HEK293 (cell line): ENCODE measurements at regions not wholly inside any gene's neighbourhood (a gene's known extent, or its start where the extent isn't known, plus 50 kb on each side); places are given as distances from the start of the nearest gene placed in this dataset.

Source experiments
- CTCF ChIA-PET: fragments of 350-600 bp; formaldehyde crosslinking; extraction: SDS; loops from one replicate; lab custom pipeline; 2021; ENCODE audit warnings: antibody characterized with exemption; lab: Yijun Ruan, JAX
- POLR2A ChIA-PET: fragments of 300-600 bp; formaldehyde crosslinking; extraction: SDS; loops from one replicate; lab custom pipeline; 2020; ENCODE audit warnings: antibody characterized with exemption, inconsistent platforms; lab: Yijun Ruan, JAX
- H3K27ac ChIP-seq: fragments of 200-500 bp; sonication (Bioruptor generic); 2 replicates; pipeline ENCODE4 v1.5.1; 2014; ENCODE audit warnings: low read depth, low read length, control low read depth, inconsistent platforms; ENCODE audit errors: extremely low read depth
- H3K36me3 ChIP-seq, 2 experiments: fragments of 200-500 bp in 1 of 2; sonication (Bioruptor generic) in 1 of 2; 1 replicate in 1 of 2; 2 replicates in 1 of 2; pipeline ENCODE4 v1.5.1; 2014 to 2017; ENCODE audit warnings: inconsistent platforms in 2 of 2, low read length in 2 of 2; ENCODE audit not compliant: control insufficient read depth in 2 of 2, insufficient read depth in 1 of 2
- H3K4me1 ChIP-seq: fragments of 200-500 bp; sonication (Bioruptor generic); 2 replicates; pipeline ENCODE4 v1.5.1; 2014; ENCODE audit warnings: mild to moderate bottlenecking, low read length, inconsistent platforms; ENCODE audit not compliant: control insufficient read depth, insufficient read depth
- H3K4me3 ChIP-seq: 2 replicates; pipeline ENCODE4 v1.5.1; 2011; ENCODE audit warnings: low read depth, mild to moderate bottlenecking, control low read depth, low read length, moderate library complexity
- H3K9me3 ChIP-seq: fragments of 200-500 bp; sonication (Bioruptor generic); 2 replicates; pipeline ENCODE4 v1.5.1; 2014; ENCODE audit warnings: low read depth, low read length, inconsistent platforms; ENCODE audit not compliant: control insufficient read depth, insufficient read depth
- GLI4 ChIP-seq: fragments of 450-650 bp; formaldehyde crosslinking; IDR thresholded peaks from 2 replicates; pipeline ENCODE4 v1.5.1; 2016; ENCODE audit warnings: missing biosample characterization, missing genetic modification characterization
- KLF17 ChIP-seq: fragments of 450-650 bp; formaldehyde crosslinking; IDR thresholded peaks from 2 replicates; pipeline ENCODE4 v1.5.1; 2016; ENCODE audit warnings: missing biosample characterization, missing genetic modification characterization
- KLF9 ChIP-seq: fragments of 450-650 bp; formaldehyde crosslinking; IDR thresholded peaks from 2 replicates; pipeline ENCODE4 v1.5.1; 2016; ENCODE audit warnings: missing biosample characterization, missing genetic modification characterization, low read depth
- MZF1 ChIP-seq: fragments of 450-650 bp; formaldehyde crosslinking; IDR thresholded peaks from 2 replicates; pipeline ENCODE4 v1.5.1; 2017; ENCODE audit warnings: missing biosample characterization, missing genetic modification characterization, borderline replicate concordance
- OVOL3 ChIP-seq: fragments of 450-650 bp; formaldehyde crosslinking; IDR thresholded peaks from 2 replicates; pipeline ENCODE4 v1.5.1; 2016; ENCODE audit warnings: missing biosample characterization, missing genetic modification characterization
- PBX3 ChIP-seq: sonication (generic); formaldehyde crosslinking; IDR thresholded peaks from 2 replicates; pipeline ENCODE4 v1.8.1; 2022; ENCODE audit warnings: mild to moderate bottlenecking, moderate library complexity, missing genetic modification reagents
- REPIN1 ChIP-seq: fragments of 450-650 bp; formaldehyde crosslinking; IDR thresholded peaks from 2 replicates; pipeline ENCODE4 v1.5.1; 2017; ENCODE audit warnings: missing biosample characterization, missing genetic modification characterization, low read depth
- SCRT1 ChIP-seq: fragments of 450-650 bp; formaldehyde crosslinking; IDR thresholded peaks from 2 replicates; pipeline ENCODE4 v1.5.1; 2016; ENCODE audit warnings: missing biosample characterization, missing genetic modification characterization, borderline replicate concordance
- SP3 ChIP-seq: fragments of 450-650 bp; formaldehyde crosslinking; IDR thresholded peaks from 2 replicates; pipeline ENCODE4 v1.5.1; 2016; ENCODE audit warnings: missing biosample characterization, missing genetic modification characterization
- ZFP37 ChIP-seq: fragments of 450-650 bp; formaldehyde crosslinking; IDR thresholded peaks from 2 replicates; pipeline ENCODE4 v1.5.1; 2016; ENCODE audit warnings: missing biosample characterization, missing genetic modification characterization
- ZNF10 ChIP-seq: fragments of 450-650 bp; formaldehyde crosslinking; IDR thresholded peaks from 2 replicates; pipeline ENCODE4 v1.5.1; 2017; ENCODE audit warnings: missing biosample characterization, missing genetic modification characterization
- ZNF155 ChIP-seq: fragments of 450-650 bp; formaldehyde crosslinking; IDR thresholded peaks from 2 replicates; pipeline ENCODE4 v1.5.1; 2016; ENCODE audit warnings: missing biosample characterization, missing genetic modification characterization
- ZNF19 ChIP-seq: fragments of 450-650 bp; formaldehyde crosslinking; IDR thresholded peaks from 2 replicates; pipeline ENCODE4; 2016; ENCODE audit warnings: missing biosample characterization, missing genetic modification characterization, low read depth
- ZNF214 ChIP-seq: fragments of 450-650 bp; formaldehyde crosslinking; IDR thresholded peaks from 2 replicates; pipeline ENCODE4 v1.5.1; 2017; ENCODE audit warnings: missing biosample characterization, mild to moderate bottlenecking, missing genetic modification characterization, borderline replicate concordance
- ZNF37A ChIP-seq: fragments of 450-650 bp; IDR thresholded peaks from 2 replicates; pipeline ENCODE4 v1.5.1; 2018; ENCODE audit warnings: missing biosample characterization, missing genetic modification characterization
- ZNF394 ChIP-seq: fragments of 450-650 bp; formaldehyde crosslinking; IDR thresholded peaks from 2 replicates; pipeline ENCODE4 v1.5.1; 2016; ENCODE audit warnings: missing biosample characterization, missing genetic modification characterization, mild to moderate bottlenecking, moderate library complexity, borderline replicate concordance
- ZNF433 ChIP-seq: fragments of 450-650 bp; formaldehyde crosslinking; IDR thresholded peaks from 2 replicates; pipeline ENCODE4 v1.5.1; 2016; ENCODE audit warnings: missing biosample characterization, missing genetic modification characterization, low read depth
- ZNF571 ChIP-seq: fragments of 450-650 bp; formaldehyde crosslinking; IDR thresholded peaks from 2 replicates; pipeline ENCODE4 v1.5.0; 2017; ENCODE audit warnings: missing biosample characterization, missing genetic modification characterization
- ZNF624 ChIP-seq: fragments of 450-650 bp; formaldehyde crosslinking; IDR thresholded peaks from 2 replicates; pipeline ENCODE4 v1.5.1; 2017; ENCODE audit warnings: missing biosample characterization, missing genetic modification characterization
- ZNF692 ChIP-seq: fragments of 450-650 bp; formaldehyde crosslinking; IDR thresholded peaks from 2 replicates; pipeline ENCODE4 v1.5.1; 2016; ENCODE audit warnings: missing biosample characterization, missing genetic modification characterization
- ZNF76 ChIP-seq: fragments of 450-650 bp; formaldehyde crosslinking; IDR thresholded peaks from 2 replicates; pipeline ENCODE4; 2016; ENCODE audit warnings: low read depth, missing biosample characterization, missing genetic modification characterization, borderline replicate concordance
- ZNF843 ChIP-seq: fragments of 450-650 bp; formaldehyde crosslinking; IDR thresholded peaks from 2 replicates; pipeline ENCODE4 v1.5.1; 2016; ENCODE audit warnings: missing biosample characterization, missing genetic modification characterization
- ZSCAN16 ChIP-seq: fragments of 450-650 bp; formaldehyde crosslinking; IDR thresholded peaks from 2 replicates; pipeline ENCODE4 v1.5.1; 2016; ENCODE audit warnings: missing biosample characterization, missing genetic modification characterization
- TF ChIP-seq, protein P1 (sequence below): fragments of 450-650 bp; formaldehyde crosslinking; IDR thresholded peaks from 2 replicates; pipeline ENCODE4 v1.5.1; 2016; ENCODE audit warnings: missing biosample characterization, missing genetic modification characterization, low read depth

- TF ChIP-seq ZNF19, result no peak
- TF ChIP-seq SP3 (tag by site-specific recombination), result no peak
- no peak for TF ChIP-seq ZNF843 (tag by site-specific recombination)
- TF ChIP-seq KLF17 (tag by site-specific recombination), result no peak
- TF ChIP-seq, all 188 proteins: peak for 0
Observed at GRCh38 chr2:120988051-120988699, 252.5 kb downstream of the GLI2 start (continued).

DNA sequence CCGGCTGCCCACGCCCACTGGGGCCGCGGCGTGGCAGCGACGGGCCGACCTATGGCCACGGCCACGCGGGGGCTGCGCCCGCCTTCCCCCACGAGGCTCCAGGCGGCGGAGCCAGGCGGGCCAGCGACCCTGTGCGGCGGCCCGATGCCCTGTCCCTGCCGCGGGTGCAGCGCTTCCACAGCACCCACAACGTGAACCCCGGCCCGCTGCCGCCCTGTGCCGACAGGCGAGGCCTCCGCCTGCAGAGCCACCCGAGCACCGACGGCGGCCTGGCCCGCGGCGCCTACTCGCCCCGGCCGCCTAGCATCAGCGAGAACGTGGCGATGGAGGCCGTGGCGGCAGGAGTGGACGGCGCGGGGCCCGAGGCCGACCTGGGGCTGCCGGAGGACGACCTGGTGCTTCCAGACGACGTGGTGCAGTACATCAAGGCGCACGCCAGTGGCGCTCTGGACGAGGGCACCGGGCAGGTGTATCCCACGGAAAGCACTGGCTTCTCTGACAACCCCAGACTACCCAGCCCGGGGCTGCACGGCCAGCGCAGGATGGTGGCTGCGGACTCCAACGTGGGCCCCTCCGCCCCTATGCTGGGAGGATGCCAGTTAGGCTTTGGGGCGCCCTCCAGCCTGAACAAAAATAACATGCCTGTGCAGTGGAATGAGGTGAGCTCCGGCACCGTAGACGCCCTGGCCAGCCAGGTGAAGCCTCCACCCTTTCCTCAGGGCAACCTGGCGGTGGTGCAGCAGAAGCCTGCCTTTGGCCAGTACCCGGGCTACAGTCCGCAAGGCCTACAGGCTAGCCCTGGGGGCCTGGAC lies 253.2 kb downstream of the GLI2 start:
- ChIA-PET POLR2A (no interaction called here), CTCF (no interaction called here)
- Histone ChIP-seq H3K4me3 (no peak overlapping the region), H3K9me3 (no peaks in the 10 kb centered on the region), H3K4me1 (no peaks in the 10 kb centered on the region), H3K36me3 (peaks cover 0 to 65% of the 10 kb centered on the region in 2 experiments; a peak in 1 of 3 replicates), H3K27ac (no peak overlapping the region)
- no peak for TF ChIP-seq ZNF692
- TF ChIP-seq OVOL3 (tag by site-specific recombination), result no peak
- no peak for TF ChIP-seq KLF9
- no peak for TF ChIP-seq ZNF624 (tag by site-specific recombination)
- no peak for TF ChIP-seq ZNF214 (tag by site-specific recombination)
- TF ChIP-seq ZNF10 (tag by site-specific recombination), result no peak
- no peak for TF ChIP-seq ZNF155 (tag by site-specific recombination)
- TF ChIP-seq ZNF394 (tag by site-specific recombination), result no peak
- TF ChIP-seq, protein P1, sequence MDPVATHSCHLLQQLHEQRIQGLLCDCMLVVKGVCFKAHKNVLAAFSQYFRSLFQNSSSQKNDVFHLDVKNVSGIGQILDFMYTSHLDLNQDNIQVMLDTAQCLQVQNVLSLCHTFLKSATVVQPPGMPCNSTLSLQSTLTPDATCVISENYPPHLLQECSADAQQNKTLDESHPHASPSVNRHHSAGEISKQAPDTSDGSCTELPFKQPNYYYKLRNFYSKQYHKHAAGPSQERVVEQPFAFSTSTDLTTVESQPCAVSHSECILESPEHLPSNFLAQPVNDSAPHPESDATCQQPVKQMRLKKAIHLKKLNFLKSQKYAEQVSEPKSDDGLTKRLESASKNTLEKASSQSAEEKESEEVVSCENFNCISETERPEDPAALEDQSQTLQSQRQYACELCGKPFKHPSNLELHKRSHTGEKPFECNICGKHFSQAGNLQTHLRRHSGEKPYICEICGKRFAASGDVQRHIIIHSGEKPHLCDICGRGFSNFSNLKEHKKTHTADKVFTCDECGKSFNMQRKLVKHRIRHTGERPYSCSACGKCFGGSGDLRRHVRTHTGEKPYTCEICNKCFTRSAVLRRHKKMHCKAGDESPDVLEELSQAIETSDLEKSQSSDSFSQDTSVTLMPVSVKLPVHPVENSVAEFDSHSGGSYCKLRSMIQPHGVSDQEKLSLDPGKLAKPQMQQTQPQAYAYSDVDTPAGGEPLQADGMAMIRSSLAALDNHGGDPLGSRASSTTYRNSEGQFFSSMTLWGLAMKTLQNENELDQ, result no peak
- no peak for TF ChIP-seq MZF1
- TF ChIP-seq SCRT1 (tag by site-specific recombination), result no peak

DNA sequence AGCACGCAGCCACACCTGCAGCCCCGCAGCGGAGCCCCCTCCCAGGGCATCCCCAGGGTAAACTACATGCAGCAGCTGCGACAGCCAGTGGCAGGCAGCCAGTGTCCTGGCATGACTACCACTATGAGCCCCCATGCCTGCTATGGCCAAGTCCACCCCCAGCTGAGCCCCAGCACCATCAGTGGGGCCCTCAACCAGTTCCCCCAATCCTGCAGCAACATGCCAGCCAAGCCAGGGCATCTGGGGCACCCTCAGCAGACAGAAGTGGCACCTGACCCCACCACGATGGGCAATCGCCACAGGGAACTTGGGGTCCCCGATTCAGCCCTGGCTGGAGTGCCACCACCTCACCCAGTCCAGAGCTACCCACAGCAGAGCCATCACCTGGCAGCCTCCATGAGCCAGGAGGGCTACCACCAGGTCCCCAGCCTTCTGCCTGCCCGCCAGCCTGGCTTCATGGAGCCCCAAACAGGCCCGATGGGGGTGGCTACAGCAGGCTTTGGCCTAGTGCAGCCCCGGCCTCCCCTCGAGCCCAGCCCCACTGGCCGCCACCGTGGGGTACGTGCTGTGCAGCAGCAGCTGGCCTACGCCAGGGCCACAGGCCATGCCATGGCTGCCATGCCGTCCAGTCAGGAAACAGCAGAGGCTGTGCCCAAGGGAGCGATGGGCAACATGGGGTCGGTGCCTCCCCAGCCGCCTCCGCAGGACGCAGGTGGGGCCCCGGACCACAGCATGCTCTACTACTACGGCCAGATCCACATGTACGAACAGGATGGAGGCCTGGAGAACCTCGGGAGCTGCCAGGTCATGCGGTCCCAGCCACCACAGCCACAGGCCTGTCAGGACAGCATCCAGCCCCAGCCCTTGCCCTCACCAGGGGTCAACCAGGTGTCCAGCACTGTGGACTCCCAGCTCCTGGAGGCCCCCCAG lies 254.1 kb downstream of the GLI2 start:
- peaks cover 0 to 56% of the 10 kb centered on the region in 2 experiments; a peak in 1 of 3 replicates for H3K36me3 ChIP-seq
- TF ChIP-seq GLI4 (tag by site-specific recombination) (no peak), ZSCAN16 (tag by site-specific recombination) (no peak), ZNF571 (tag by site-specific recombination) (no peak), REPIN1 (no peak), PBX3 (CRISPR knock-in tag) (no peak), ZNF37A (no peak), ZNF433 (tag by site-specific recombination) (no peak), ZNF76 (no peak), ZFP37 (tag by site-specific recombination) (no peak)

More for the DNA sequence above, 254.1 kb downstream of the GLI2 start:
- POLR2A ChIA-PET, result no interaction called here
- CTCF ChIA-PET, result no interaction called here
- Histone ChIP-seq H3K4me1 (no peaks in the 10 kb centered on the region), H3K9me3 (no peaks in the 10 kb centered on the region), H3K27ac (no peak overlapping the region), H3K4me3 (no peak overlapping the region)
